Astrocyte of the spinal cord (primary cell): ENCODE measurements at regions not wholly inside any gene's neighbourhood (a gene's known extent, or its start where the extent isn't known, plus 50 kb on each side); places are given as distances from the start of the nearest gene placed in this dataset.

Source experiments
- DNase-seq: peaks from one replicate; pipeline ENCODE4 v3.0.0; 2011; ENCODE audit warnings: low read depth, low spot score
- H3K4me3 ChIP-seq: 2 replicates; pipeline ENCODE4 v1.5.1; 2011; ENCODE audit warnings: low read depth, mild to moderate bottlenecking, low read length, moderate library complexity
- CTCF ChIP-seq: IDR thresholded peaks from 2 replicates; pipeline ENCODE4 v1.5.1; 2012; ENCODE audit warnings: low read depth, mild to moderate bottlenecking, low read length, inconsistent platforms
- in situ Hi-C: cut with HindIII; loops from 2 replicates; pipeline ENCODE4 v1.10.0; 2017; ENCODE audit warnings: low sequenced_read_pairs

GRCh38 chr3:72334681-72335457 is 513.4 kb downstream of the SHQ1 start:
- TF ChIP-seq CTCF, result no peak
- in situ Hi-C loops, result no loop called here
- no peak for DNase-seq
- H3K4me3 ChIP-seq, result no peak overlapping the region

DNA sequence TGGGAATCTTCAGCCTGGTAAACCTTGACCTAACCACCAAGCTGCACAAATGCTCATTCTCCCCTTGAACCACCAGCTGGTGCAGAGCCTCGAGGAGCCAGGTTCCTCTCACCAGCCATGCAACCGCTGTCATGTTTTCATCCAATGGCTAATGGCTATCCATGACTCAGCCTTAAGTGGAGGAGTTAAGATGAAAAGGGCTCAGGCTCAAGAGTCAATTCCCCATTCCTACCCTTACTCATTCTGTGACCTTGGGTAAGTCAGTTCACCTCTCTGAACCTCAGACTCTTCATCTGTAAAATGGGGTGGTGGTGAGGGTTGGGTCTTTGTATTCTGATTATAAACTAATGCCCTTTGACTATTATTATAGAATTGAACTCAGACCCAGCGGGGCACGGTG is 515.6 kb downstream of the SHQ1 start:
- H3K4me3 ChIP-seq, result no peak overlapping the region
- TF ChIP-seq CTCF, result no peak
- in situ Hi-C loops, result no loop called here
- DNase-seq, result no peak

DNA sequence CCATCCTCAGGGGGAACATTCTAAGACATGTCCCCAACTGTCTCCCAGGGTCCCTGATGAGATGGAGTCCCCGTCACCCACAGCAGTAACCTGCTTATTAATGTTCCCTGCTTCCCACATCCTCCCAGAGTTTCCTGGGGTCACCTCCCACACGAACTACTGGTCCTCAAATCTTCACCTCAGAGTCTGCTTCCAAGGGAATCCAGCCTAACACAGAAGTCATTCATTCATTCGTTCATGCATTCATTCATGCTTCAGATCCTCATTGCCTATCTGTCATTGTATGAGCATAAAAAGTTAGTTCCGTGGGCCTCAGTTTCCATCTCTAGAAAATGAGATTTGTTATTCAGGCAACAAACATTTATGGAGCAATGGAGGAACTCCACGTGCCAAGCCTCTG is 516.2 kb downstream of the SHQ1 start:
- H3K4me3 ChIP-seq, result no peak overlapping the region
- no peak for DNase-seq
- no peak for TF ChIP-seq CTCF
- in situ Hi-C loops, result no loop called here

DNA sequence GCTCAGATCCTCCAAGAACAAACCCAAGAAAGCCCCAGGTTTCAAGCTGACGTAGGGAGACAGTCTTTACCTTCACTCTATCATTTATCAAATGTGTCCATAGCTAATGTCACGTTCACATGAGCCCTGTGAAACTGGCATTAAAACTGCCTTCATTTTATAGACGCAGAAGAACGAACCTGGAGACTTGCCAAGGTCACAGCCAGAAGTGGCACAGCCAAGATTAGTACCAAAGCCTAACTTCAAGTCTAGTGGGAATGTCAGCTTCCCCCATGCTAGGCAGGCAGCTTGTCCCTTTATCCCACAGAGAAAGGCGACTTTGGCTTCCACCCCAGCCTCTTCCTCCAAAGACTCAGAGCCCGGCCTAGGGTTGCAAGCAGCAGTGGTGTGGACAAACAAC is 517.2 kb downstream of the SHQ1 start:
- in situ Hi-C loops, result no loop called here
- no peak for DNase-seq
- TF ChIP-seq CTCF, result no peak
- H3K4me3 ChIP-seq, result no peak overlapping the region

DNA sequence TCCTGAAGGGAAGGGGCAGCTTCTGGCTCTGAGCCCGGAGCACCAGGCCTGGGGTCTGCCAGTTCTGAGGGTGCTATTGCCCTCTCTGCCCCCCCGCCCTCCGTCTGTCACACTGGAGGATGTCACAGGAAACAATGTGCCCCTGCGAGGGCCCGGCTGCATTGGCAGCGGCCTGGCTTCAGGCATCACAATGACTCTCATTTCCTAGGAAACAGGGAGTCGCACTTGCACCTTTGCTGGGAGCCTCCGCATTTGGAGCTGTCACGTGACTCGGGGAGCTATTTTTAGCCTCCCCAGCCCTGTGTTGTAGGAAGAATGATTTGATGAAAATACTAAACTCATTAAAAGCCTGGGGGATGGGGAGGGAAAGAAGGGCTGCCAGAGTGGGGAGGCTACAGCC is 518.9 kb downstream of the SHQ1 start:
- H3K4me3 ChIP-seq, result no peak overlapping the region
- DNase-seq, result no peak
- no peak for TF ChIP-seq CTCF
- in situ Hi-C loops, result no loop called here

DNA sequence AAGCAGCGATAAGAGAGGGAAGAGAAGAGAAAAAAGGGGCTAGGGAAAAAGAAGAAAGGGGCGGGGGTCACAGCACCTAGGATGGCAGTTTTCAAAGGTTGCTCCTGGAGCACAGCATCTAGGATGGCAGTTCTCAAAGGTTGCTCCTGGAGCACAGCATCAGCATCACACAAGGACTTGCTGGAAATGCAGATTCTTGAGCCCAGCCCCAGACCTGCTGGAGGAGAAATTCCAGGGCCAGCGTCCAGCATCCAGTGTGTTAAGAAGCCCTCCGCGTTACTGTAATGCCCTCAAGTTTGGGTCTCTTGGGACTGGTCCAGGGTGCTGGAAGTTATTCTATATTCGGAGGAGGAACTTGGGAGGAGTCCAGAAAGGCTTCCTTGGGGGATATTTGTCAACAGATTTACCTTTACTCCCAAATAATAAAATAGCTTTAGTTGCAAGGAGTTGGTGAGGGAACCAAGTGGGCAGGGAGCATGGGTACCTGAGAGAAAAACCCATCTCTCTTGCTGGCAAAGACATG is 519.4 kb downstream of the SHQ1 start:
- no peak for DNase-seq
- in situ Hi-C loops, result no loop called here
- H3K4me3 ChIP-seq, result no peak overlapping the region
- TF ChIP-seq CTCF, result no peak

- DNase-seq, result no peak
- in situ Hi-C loops, result no loop called here
- no peak overlapping the region for H3K4me3 ChIP-seq
- no peak for TF ChIP-seq CTCF
Measured at GRCh38 chr3:72327008-72327407, 521.2 kb downstream of the SHQ1 start.
